Spleen (tissue), 7 donors: ENCODE measurements at regions not wholly inside any gene's neighbourhood (a gene's known extent, or its start where the extent isn't known, plus 50 kb on each side); places are given as distances from the start of the nearest gene placed in this dataset.

Experiments used
- CTCF ChIP-seq, 11 experiments: fragments of 200-600 bp in 7 of 11; fragments of 450-650 bp in 4 of 11; sonication (generic) in 4 of 11; IDR thresholded peaks in 8 of 11; conservative IDR thresholded peaks in 3 of 11; 1 replicate in 7 of 11; 2 replicates in 4 of 11; pipeline versions ENCODE4 v1.4.0 to v1.8.0; 2016 to 2021; ENCODE audit warnings: antibody characterized with exemption in 11 of 11, inconsistent platforms in 4 of 11, mild to moderate bottlenecking in 1 of 11
- POLR2A ChIP-seq, 3 donors: fragments of 450-650 bp; IDR thresholded peaks; one replicate each; pipeline ENCODE4 v1.5.1; 2017; ENCODE audit warnings: antibody characterized with exemption in 3 of 3, mild to moderate bottlenecking in 1 of 3
- POLR2AphosphoS5 ChIP-seq, 3 donors: sonication (generic); formaldehyde crosslinking; IDR thresholded peaks; one replicate each; pipeline ENCODE4 v1.5.1; 2017; ENCODE audit warnings: antibody characterized with exemption in 3 of 3
- donor health status: DM: no; HTN: no; CAD: no; lungs with moderate emphysema.
- donor health status: DM: no; HTN: no; CAD: no.
- donor health status: DM: no; HTN: no; CAD: no.

- TF ChIP-seq CTCF (IDR thresholded peaks at IDR 0.05 in 8 of 11, conservative IDR thresholded peaks at IDR 0.05 in 3 of 11), result no peak
- TF ChIP-seq POLR2AphosphoS5 (IDR thresholded peaks at IDR 0.05), result no peak
- no peak for TF ChIP-seq POLR2A (IDR thresholded peaks at IDR 0.05)
Measured at GRCh38 chr7:138309186-138309585, 150.9 kb upstream of the TRIM24 start.
